ENCODE measurements at regions not wholly inside any gene's neighbourhood (a gene's known extent, or its start where the extent isn't known, plus 50 kb on each side); places are given as distances from the start of the nearest gene placed in this dataset.
A peak's percentile ranks its signal among the peaks of the same experiment; 100 is the strongest.

- no peak for DNase-seq (ENCODE audit: insufficient read length, low spot score)
- no peak for FAIRE-seq
- no peak for TF ChIP-seq CTCF (IDR thresholded peaks at IDR 0.05; ENCODE audit: insufficient read depth, missing control alignments)
Measured at GRCh38 chr14:101233021-101233366, 328.3 kb upstream of the DIO3 start.

GRCh38 chr14:101233391-101233790 lies 327.9 kb upstream of the DIO3 start:
- no peak for DNase-seq (ENCODE audit: insufficient read length, low spot score)
- TF ChIP-seq CTCF (IDR thresholded peaks at IDR 0.05; ENCODE audit: insufficient read depth, missing control alignments): no peak
- no peak for FAIRE-seq

- no peak for TF ChIP-seq CTCF (IDR thresholded peaks at IDR 0.05; ENCODE audit: insufficient read depth, missing control alignments)
- FAIRE-seq (no peak), DNase-seq (ENCODE audit: insufficient read length, low spot score) (no peak)
Measured at GRCh38 chr14:101233808-101234207, 327.5 kb upstream of the DIO3 start.

- FAIRE-seq (no peak), DNase-seq (ENCODE audit: insufficient read length, low spot score) (no peak)
- TF ChIP-seq CTCF (IDR thresholded peaks at IDR 0.05; ENCODE audit: insufficient read depth, missing control alignments): no peak
Measured at GRCh38 chr14:101234244-101234937, 326.9 kb upstream of the DIO3 start.

- TF ChIP-seq CTCF (IDR thresholded peaks at IDR 0.05; ENCODE audit: insufficient read depth, missing control alignments): no peak
- no peak for DNase-seq (ENCODE audit: insufficient read length, low spot score)
- FAIRE-seq: no peak
Measured at GRCh38 chr14:101234999-101235334, 326.3 kb upstream of the DIO3 start.

GRCh38 chr14:101235335-101236103 lies 325.8 kb upstream of the DIO3 start:
- DNase-seq (ENCODE audit: insufficient read length, low spot score): no peak
- peak; percentile 32 for TF ChIP-seq CTCF (IDR thresholded peaks at IDR 0.05; ENCODE audit: insufficient read depth, missing control alignments)
- no peak for FAIRE-seq
